A549 (cell line): ENCODE measurements at regions not wholly inside any gene's neighbourhood (a gene's known extent, or its start where the extent isn't known, plus 50 kb on each side); places are given as distances from the start of the nearest gene placed in this dataset.

Experiments
- ATAC-seq, 2 experiments: fragments of 200-7000 bp in 1 of 2; fragments of >200 bp in 1 of 2; cut with Nextera tagmentation in 1 of 2; cut with Tn5 transposase in 1 of 2; 3 replicates each; pipeline versions ENCODE4 v1.8.0 to v1.9.1; 2018 to 2020; ENCODE audit warnings: mild to moderate bottlenecking in 1 of 2, moderate library complexity in 1 of 2
- CTCF ChIA-PET: fragments of 300-600 bp; sonication (Branson Sonifier 250); formaldehyde crosslinking; extraction: SDS; loops from one replicate; lab custom pipeline; 2021; ENCODE audit warnings: antibody characterized with exemption, inconsistent platforms; lab: Yijun Ruan, JAX
- POLR2A ChIA-PET: fragments of 350-600 bp; formaldehyde crosslinking; extraction: SDS; loops from one replicate; lab custom pipeline; 2021; ENCODE audit warnings: antibody characterized with exemption, inconsistent platforms; lab: Yijun Ruan, JAX
- DNase-seq, 2 experiments: peaks; one replicate each; pipeline versions ENCODE4 v3.0.0 to v3.0.0-alpha.2; 2011 to 2016; ENCODE audit warnings: low read depth in 1 of 2, low spot score in 1 of 2
- FAIRE-seq: peaks from 2 replicates; lab custom pipeline; 2011; peaks lifted over from hg19 to GRCh38; lab: Jason Lieb, UNC
- H3K27ac ChIP-seq, 2 experiments: fragments of >200 bp; sonication (Bioruptor Twin); formaldehyde crosslinking; 3 replicates each; pipeline ENCODE4 v1.5.1; 2016 to 2017
- H3K4me1 ChIP-seq: fragments of >200 bp; sonication (Bioruptor Twin); formaldehyde crosslinking; 3 replicates; pipeline ENCODE4 v1.6.1; 2016
- H3K4me2 ChIP-seq: fragments of >200 bp; sonication (Bioruptor Twin); formaldehyde crosslinking; 3 replicates; pipeline ENCODE4 v1.6.1; 2016
- H3K4me3 ChIP-seq: fragments of >200 bp; sonication (Bioruptor Twin); formaldehyde crosslinking; 3 replicates; pipeline ENCODE4 v1.5.1; 2016
- H3K9me3 ChIP-seq: fragments of >200 bp; sonication (Bioruptor Twin); formaldehyde crosslinking; 3 replicates; pipeline ENCODE4 v1.6.1; 2016
- CBX8 ChIP-seq: fragments of 200-600 bp; sonication (generic); IDR thresholded peaks from 2 replicates; pipeline ENCODE4 v1.6.1; 2016
- CEBPB ChIP-seq, 2 experiments: fragments of >200 bp in 1 of 2; sonication (Bioruptor Twin) in 1 of 2; formaldehyde crosslinking in 1 of 2; IDR thresholded peaks; 2 replicates each; pipeline ENCODE4 v1.6.1; 2012 to 2016
- CHD4 ChIP-seq: fragments of 200-600 bp; sonication (generic); IDR thresholded peaks from 2 replicates; pipeline ENCODE4 v1.6.1; 2016; ENCODE audit warnings: antibody characterized with exemption, mild to moderate bottlenecking, borderline replicate concordance
- FOSB ChIP-seq: fragments of 250-450 bp; sonication (Bioruptor Pico); IDR thresholded peaks from 2 replicates; pipeline ENCODE4 v1.5.0; 2020; ENCODE audit warnings: mild to moderate bottlenecking, moderate library complexity
- HEYL ChIP-seq: fragments of 250-450 bp; sonication (Bioruptor Pico); IDR thresholded peaks from 2 replicates; pipeline ENCODE4 v1.8.0; 2021; ENCODE audit warnings: mild to moderate bottlenecking, moderate library complexity
- HOXB13 ChIP-seq: fragments of 250-450 bp; sonication (Bioruptor Pico); IDR thresholded peaks from 2 replicates; pipeline ENCODE4 v1.5.0; 2020; ENCODE audit warnings: low read depth, mild to moderate bottlenecking, moderate library complexity
- HOXB5 ChIP-seq: fragments of 250-450 bp; sonication (Bioruptor Pico); IDR thresholded peaks from 2 replicates; pipeline ENCODE4 v1.5.0; 2020; ENCODE audit warnings: mild to moderate bottlenecking, moderate library complexity
- JUN ChIP-seq, 2 experiments: fragments of >200 bp; sonication (Bioruptor Twin); formaldehyde crosslinking; IDR thresholded peaks; 2 replicates in 1 of 2; 3 replicates in 1 of 2; pipeline ENCODE4 v1.6.1; 2016 to 2017
- JUNB ChIP-seq: fragments of >200 bp; sonication (Bioruptor Twin); formaldehyde crosslinking; IDR thresholded peaks from 2 replicates; pipeline ENCODE4 v1.6.1; 2016
- KDM1A ChIP-seq: fragments of 200-600 bp; sonication (generic); IDR thresholded peaks from 2 replicates; pipeline ENCODE4 v1.6.1; 2016; ENCODE audit warnings: low read depth, mild to moderate bottlenecking
- KDM5A ChIP-seq: fragments of 200-600 bp; sonication (generic); IDR thresholded peaks from 2 replicates; pipeline ENCODE4 v1.6.1; 2016; ENCODE audit warnings: antibody characterized with exemption, mild to moderate bottlenecking
- MAFK ChIP-seq: fragments of 450-650 bp; IDR thresholded peaks from 2 replicates; pipeline ENCODE4 v1.6.1; 2014; ENCODE audit not compliant: partially characterized antibody
- MYC ChIP-seq: IDR thresholded peaks from 2 replicates; pipeline ENCODE4 v1.6.1; 2012; ENCODE audit warnings: mild to moderate bottlenecking, inconsistent platforms, low read length, improper control_type of control experiment, borderline replicate concordance
- NFE2L2 ChIP-seq: fragments of 150-350 bp; conservative IDR thresholded peaks from 2 replicates; pipeline ENCODE4 v1.6.1; 2014; ENCODE audit warnings: low read length
- POLR2A ChIP-seq: IDR thresholded peaks from 2 replicates; pipeline ENCODE4 v1.6.1; 2012; ENCODE audit warnings: mild to moderate bottlenecking, low read length
- POLR2AphosphoS2 ChIP-seq: conservative IDR thresholded peaks from 2 replicates; pipeline ENCODE4 v1.6.1; 2012; ENCODE audit warnings: low read length, improper control_type of control experiment, inconsistent platforms
- SMC3 ChIP-seq: fragments of >200 bp; sonication (Bioruptor Twin); formaldehyde crosslinking; IDR thresholded peaks from 3 replicates; pipeline ENCODE4 v1.6.1; 2018; ENCODE audit warnings: inconsistent platforms
- SREBF2 ChIP-seq: fragments of 450-650 bp; IDR thresholded peaks from 2 replicates; pipeline ENCODE4 v1.6.1; 2014; ENCODE audit warnings: mild to moderate bottlenecking, moderate library complexity
- TP53 ChIP-seq: fragments of 250-450 bp; sonication (Bioruptor Pico); IDR thresholded peaks from 2 replicates; pipeline ENCODE4 v1.5.0; 2021; ENCODE audit warnings: mild to moderate bottlenecking, moderate library complexity
- ZC3H11A ChIP-seq: fragments of 450-650 bp; IDR thresholded peaks from 2 replicates; pipeline ENCODE4 v1.6.1; 2014; ENCODE audit warnings: antibody characterized with exemption, mild to moderate bottlenecking
- ZFP36 ChIP-seq: fragments of 450-650 bp; IDR thresholded peaks from 2 replicates; pipeline ENCODE4 v1.6.1; 2014; ENCODE audit warnings: borderline replicate concordance; ENCODE audit not compliant: partially characterized antibody
- WGBS: methylation state at CpG from one replicate; pipeline ENCODE4 v1.1.6; 2017; ENCODE audit errors: missing lambda C conversion rate; 5-methylcytosine and 5-hydroxymethylcytosine counted together
- TF ChIP-seq, protein P1 (sequence below): IDR thresholded peaks from 2 replicates; pipeline ENCODE4 v1.6.1; 2012
- TF ChIP-seq, protein P2 (sequence below): fragments of 450-650 bp; IDR thresholded peaks from 2 replicates; pipeline ENCODE4 v1.6.1; 2014; ENCODE audit warnings: antibody characterized with exemption
- TF ChIP-seq, protein P3 (sequence below): IDR thresholded peaks from 2 replicates; pipeline ENCODE4 v1.6.1; 2012
- TF ChIP-seq, protein P4 (sequence below): fragments of >200 bp; sonication (Bioruptor Twin); formaldehyde crosslinking; IDR thresholded peaks from 3 replicates; pipeline ENCODE4 v1.5.1; 2016
- TF ChIP-seq, protein P5 (sequence below): fragments of 250-450 bp; sonication (Bioruptor Pico); IDR thresholded peaks from 2 replicates; pipeline ENCODE4 v1.5.0; 2021; ENCODE audit warnings: mild to moderate bottlenecking, moderate library complexity, borderline replicate concordance

DNA sequence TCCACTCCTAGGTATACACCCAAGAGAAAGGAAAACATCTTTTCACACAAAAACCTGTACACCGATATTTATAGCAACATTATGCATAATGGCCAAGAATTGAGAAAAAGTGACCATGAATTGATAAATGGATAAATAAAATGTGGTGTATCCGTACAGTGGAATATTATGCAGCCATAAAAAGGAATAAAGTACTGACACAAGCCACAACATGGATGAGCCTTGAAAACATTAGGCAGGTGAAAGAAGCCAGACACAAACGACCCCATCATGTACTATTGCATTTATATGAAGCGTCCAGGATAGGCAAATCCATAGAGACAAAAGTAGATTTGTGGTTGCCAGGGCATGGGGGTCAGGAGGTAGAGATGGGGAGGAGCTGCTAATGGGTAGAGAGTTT is 64.2 kb upstream of the SLC6A6 start:
- H3K9me3 ChIP-seq: no peaks in the 10 kb centered on the region
- WGBS: 35% methylated on average over 4 of the region's 4 CpGs
- TF ChIP-seq, protein P1, sequence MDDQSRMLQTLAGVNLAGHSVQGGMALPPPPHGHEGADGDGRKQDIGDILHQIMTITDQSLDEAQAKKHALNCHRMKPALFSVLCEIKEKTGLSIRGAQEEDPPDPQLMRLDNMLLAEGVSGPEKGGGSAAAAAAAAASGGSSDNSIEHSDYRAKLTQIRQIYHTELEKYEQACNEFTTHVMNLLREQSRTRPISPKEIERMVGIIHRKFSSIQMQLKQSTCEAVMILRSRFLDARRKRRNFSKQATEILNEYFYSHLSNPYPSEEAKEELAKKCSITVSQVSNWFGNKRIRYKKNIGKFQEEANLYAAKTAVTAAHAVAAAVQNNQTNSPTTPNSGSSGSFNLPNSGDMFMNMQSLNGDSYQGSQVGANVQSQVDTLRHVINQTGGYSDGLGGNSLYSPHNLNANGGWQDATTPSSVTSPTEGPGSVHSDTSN: no peak
- TF ChIP-seq ZC3H11A (no peak), HOXB5 (CRISPR knock-in tag) (no peak), CBX8 (no peak), CEBPB (IDR thresholded peaks at IDR 0.05) (no peak), ZFP36 (no peak), SREBF2 (no peak), KDM5A (no peak), HEYL (CRISPR knock-in tag) (no peak), NFE2L2 (no peak)
- TF ChIP-seq, protein P2, sequence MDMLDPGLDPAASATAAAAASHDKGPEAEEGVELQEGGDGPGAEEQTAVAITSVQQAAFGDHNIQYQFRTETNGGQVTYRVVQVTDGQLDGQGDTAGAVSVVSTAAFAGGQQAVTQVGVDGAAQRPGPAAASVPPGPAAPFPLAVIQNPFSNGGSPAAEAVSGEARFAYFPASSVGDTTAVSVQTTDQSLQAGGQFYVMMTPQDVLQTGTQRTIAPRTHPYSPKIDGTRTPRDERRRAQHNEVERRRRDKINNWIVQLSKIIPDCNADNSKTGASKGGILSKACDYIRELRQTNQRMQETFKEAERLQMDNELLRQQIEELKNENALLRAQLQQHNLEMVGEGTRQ: no peak
- DNase-seq: no peak
- no peak overlapping the region for H3K4me2 ChIP-seq
- no peak for FAIRE-seq
- no peak overlapping the region for H3K27ac ChIP-seq
- no peaks in the 10 kb centered on the region for H3K4me1 ChIP-seq
- no peak overlapping the region for H3K4me3 ChIP-seq
- ATAC-seq: no peak
- ChIA-PET POLR2A (no interaction called here), CTCF (interaction anchor here (0.5 kb wide), 1 partner anchor 130 kb away, joined by 3 read pairs; no protein-coding TSS in a partner anchor)

DNA sequence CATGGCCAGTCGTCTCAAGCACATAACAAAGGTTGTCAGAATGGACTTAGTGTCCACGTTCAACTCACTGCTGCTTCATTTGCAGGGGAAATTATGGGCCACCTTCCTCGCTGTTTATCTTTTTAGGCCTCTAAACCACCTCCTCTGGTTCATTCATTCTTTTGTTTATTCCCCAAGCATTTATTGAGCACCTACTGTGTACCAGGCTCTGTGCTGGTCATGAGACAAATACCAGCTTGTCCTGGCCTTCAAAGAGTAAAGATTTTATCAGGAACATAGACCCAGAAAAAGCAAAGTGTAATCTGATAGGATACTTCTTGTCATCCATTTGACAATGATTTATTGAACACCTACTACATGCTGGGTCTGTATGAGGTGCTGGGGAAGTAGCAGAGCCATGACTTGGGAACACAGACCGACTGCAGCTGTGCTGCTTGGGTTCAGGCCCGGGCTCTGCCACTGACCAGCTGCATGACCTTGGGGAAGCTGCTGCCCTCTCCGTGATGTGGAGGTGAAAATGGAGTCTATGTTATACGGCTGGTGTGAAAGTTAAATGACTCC is 63.4 kb upstream of the SLC6A6 start:
- ATAC-seq: no peak
- H3K4me1 ChIP-seq: no peaks in the 10 kb centered on the region
- TF ChIP-seq KDM5A: no peak
- TF ChIP-seq, protein P3, sequence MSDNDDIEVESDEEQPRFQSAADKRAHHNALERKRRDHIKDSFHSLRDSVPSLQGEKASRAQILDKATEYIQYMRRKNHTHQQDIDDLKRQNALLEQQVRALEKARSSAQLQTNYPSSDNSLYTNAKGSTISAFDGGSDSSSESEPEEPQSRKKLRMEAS: no peak
- TF ChIP-seq, protein P4, sequence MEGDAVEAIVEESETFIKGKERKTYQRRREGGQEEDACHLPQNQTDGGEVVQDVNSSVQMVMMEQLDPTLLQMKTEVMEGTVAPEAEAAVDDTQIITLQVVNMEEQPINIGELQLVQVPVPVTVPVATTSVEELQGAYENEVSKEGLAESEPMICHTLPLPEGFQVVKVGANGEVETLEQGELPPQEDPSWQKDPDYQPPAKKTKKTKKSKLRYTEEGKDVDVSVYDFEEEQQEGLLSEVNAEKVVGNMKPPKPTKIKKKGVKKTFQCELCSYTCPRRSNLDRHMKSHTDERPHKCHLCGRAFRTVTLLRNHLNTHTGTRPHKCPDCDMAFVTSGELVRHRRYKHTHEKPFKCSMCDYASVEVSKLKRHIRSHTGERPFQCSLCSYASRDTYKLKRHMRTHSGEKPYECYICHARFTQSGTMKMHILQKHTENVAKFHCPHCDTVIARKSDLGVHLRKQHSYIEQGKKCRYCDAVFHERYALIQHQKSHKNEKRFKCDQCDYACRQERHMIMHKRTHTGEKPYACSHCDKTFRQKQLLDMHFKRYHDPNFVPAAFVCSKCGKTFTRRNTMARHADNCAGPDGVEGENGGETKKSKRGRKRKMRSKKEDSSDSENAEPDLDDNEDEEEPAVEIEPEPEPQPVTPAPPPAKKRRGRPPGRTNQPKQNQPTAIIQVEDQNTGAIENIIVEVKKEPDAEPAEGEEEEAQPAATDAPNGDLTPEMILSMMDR: no peak
- TF ChIP-seq SREBF2: no peak
- TF ChIP-seq MYC: no peak
- TF ChIP-seq HOXB13 (CRISPR knock-in tag): no peak
- no peak for TF ChIP-seq POLR2AphosphoS2
- TF ChIP-seq ZFP36: no peak
- TF ChIP-seq, all 56 proteins: peak for 0
- no peak for DNase-seq
- Histone ChIP-seq H3K27ac (no peak overlapping the region), H3K4me2 (no peak overlapping the region), H3K4me3 (no peak overlapping the region), H3K9me3 (no peaks in the 10 kb centered on the region)
- WGBS: 59% methylated on average over 7 of the region's 7 CpGs
- no peak for FAIRE-seq
- CTCF ChIA-PET: interaction anchor here (1.5 kb wide), 1 partner anchor 26 kb away, joined by 3 read pairs; no protein-coding TSS in a partner anchor
- POLR2A ChIA-PET: no interaction called here

DNA sequence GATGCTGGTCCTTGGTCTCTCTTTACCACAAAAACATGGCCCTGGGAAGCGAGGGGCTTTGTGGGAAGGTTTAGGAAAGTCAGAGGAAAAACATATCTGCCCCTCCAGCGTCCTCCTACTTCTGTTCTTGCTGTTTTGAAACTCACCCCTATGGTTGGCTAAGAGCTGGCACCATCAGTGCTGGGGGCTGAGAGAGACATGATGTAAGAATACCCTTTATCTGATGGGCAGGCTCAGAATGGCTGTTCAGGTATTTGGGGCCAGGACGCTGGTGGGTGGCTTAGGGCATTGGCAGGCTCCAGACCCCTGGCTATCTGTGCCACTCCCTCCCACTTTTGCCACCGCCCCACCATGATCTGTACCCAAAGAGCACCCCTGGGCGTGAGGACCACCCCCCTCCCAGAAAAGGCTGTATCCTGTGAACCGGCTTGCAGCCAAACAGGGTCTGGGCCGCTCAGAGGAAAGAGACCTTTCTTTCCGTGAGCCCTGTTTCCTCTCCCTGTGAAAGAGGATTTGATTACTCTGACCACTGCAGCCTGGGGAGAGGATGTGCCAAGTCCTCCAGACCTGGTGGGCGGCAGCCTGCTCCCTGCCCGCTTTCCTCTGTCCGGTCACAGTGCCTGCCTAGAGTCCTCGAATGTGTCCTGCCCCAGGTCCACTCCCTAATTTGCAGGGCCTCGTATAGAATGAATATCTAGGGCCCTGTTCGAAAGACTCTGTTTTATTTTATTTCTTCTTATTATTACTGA is 61.3 kb upstream of the SLC6A6 start:
- FAIRE-seq: no peak
- no peak for ATAC-seq
- DNase-seq: no peak
- POLR2A ChIA-PET: no interaction called here
- no peak overlapping the region for H3K4me2 ChIP-seq
- CTCF ChIA-PET: no interaction called here
- H3K27ac ChIP-seq: no peak overlapping the region
- no peaks in the 10 kb centered on the region for H3K9me3 ChIP-seq
- no peak overlapping the region for H3K4me3 ChIP-seq
- WGBS: 66% methylated on average over 13 of the region's 14 CpGs
- no peaks in the 10 kb centered on the region for H3K4me1 ChIP-seq
- TF ChIP-seq KDM1A: no peak
- no peak for TF ChIP-seq JUN (IDR thresholded peaks at IDR 0.05)
- no peak for TF ChIP-seq JUNB
- no peak for TF ChIP-seq MAFK
- no peak for TF ChIP-seq SREBF2
- TF ChIP-seq, protein P5, sequence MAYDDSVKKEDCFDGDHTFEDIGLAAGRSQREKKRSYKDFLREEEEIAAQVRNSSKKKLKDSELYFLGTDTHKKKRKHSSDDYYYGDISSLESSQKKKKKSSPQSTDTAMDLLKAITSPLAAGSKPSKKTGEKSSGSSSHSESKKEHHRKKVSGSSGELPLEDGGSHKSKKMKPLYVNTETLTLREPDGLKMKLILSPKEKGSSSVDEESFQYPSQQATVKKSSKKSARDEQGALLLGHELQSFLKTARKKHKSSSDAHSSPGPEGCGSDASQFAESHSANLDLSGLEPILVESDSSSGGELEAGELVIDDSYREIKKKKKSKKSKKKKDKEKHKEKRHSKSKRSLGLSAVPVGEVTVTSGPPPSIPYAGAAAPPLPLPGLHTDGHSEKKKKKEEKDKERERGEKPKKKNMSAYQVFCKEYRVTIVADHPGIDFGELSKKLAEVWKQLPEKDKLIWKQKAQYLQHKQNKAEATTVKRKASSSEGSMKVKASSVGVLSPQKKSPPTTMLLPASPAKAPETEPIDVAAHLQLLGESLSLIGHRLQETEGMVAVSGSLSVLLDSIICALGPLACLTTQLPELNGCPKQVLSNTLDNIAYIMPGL (CRISPR knock-in tag): no peak
- no peak for TF ChIP-seq TP53 (CRISPR knock-in tag)
- TF ChIP-seq POLR2A: no peak
- TF ChIP-seq SMC3: no peak
- no peak for TF ChIP-seq CHD4
- no peak for TF ChIP-seq FOSB
- TF ChIP-seq, protein P1: no peak
- TF ChIP-seq ZC3H11A: no peak
